PC-3 (cell line): ENCODE measurements at regions not wholly inside any gene's neighbourhood (a gene's known extent, or its start where the extent isn't known, plus 50 kb on each side); places are given as distances from the start of the nearest gene placed in this dataset.

Experiments
- EZH2phosphoT487 ChIP-seq: fragments of 300-600 bp; sonication (generic); IDR thresholded peaks from 2 replicates; pipeline ENCODE4 v1.6.1; 2018; ENCODE audit warnings: mild to moderate bottlenecking, antibody characterized with exemption, low read length, borderline replicate concordance
- TF ChIP-seq, protein P1 (sequence below): fragments of 300-600 bp; sonication (generic); conservative IDR thresholded peaks from 2 replicates; pipeline ENCODE4 v1.5.1; 2017; ENCODE audit warnings: antibody characterized with exemption, low read depth, mild to moderate bottlenecking, low read length

DNA sequence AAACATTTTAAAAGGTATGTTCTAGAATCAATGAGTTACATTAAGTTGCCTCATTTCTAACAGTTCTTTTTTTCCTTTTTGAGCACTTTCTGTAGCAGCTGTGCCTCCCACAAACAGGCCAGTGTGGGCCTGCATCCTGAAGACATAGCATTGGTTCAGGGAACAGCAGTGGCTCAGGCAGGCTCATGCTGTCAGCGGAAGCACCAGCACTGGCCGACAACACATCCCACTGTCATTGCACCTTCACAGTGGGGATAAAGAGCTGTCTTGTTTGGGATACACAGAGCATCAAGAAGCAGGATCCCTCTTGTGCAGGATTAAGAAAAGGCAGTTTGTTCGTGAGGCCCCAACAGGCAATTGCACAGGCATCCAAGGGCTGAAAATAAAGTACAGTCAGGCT lies 123.3 kb downstream of the MOBP start:
- TF ChIP-seq, protein P1, sequence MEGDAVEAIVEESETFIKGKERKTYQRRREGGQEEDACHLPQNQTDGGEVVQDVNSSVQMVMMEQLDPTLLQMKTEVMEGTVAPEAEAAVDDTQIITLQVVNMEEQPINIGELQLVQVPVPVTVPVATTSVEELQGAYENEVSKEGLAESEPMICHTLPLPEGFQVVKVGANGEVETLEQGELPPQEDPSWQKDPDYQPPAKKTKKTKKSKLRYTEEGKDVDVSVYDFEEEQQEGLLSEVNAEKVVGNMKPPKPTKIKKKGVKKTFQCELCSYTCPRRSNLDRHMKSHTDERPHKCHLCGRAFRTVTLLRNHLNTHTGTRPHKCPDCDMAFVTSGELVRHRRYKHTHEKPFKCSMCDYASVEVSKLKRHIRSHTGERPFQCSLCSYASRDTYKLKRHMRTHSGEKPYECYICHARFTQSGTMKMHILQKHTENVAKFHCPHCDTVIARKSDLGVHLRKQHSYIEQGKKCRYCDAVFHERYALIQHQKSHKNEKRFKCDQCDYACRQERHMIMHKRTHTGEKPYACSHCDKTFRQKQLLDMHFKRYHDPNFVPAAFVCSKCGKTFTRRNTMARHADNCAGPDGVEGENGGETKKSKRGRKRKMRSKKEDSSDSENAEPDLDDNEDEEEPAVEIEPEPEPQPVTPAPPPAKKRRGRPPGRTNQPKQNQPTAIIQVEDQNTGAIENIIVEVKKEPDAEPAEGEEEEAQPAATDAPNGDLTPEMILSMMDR: no peak
- no peak for TF ChIP-seq EZH2phosphoT487
